ENCODE measurements at regions not wholly inside any gene's neighbourhood (a gene's known extent, or its start where the extent isn't known, plus 50 kb on each side); places are given as distances from the start of the nearest gene placed in this dataset.

DNA sequence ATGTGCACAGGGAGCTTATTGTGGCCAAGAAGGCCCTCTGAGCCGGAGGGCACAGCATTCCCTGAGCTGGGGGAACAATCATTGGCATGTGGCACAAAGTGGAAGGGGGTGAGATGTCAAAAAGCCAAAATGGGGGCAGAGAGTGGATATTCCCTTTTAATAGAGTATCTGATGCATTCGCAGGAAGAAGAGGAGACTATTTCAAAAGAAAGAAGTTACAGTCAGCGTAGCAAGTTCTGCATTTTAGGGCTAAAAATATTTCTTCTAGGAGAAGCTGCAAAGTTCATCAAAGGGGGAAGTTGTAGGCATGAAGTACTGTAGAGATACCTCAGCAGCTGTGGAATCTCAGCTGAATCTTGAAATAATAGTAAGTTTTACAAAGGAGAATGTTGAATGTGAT is 136.0 kb upstream of the WDR11 start:
- DNase-seq = no peak
- no peaks in the 10 kb centered on the region for H3K4me1 Mint-ChIP-seq (ENCODE audit: low read depth)
- no peaks in the 10 kb centered on the region; the same call in 1 of the 2 replicates for H3K27me3 Mint-ChIP-seq (ENCODE audit: insufficient read depth)
- no peaks in the 10 kb centered on the region for H3K36me3 Mint-ChIP-seq (ENCODE audit: low read depth)
- no peak overlapping the region for H3K4me3 Mint-ChIP-seq
- TF ChIP-seq CTCF (IDR thresholded peaks at IDR 0.05) = no peak
- no peaks in the 10 kb centered on the region for H3K9me3 Mint-ChIP-seq
- H3K27ac Mint-ChIP-seq = no peak overlapping the region

GRCh38 chr10:120719333-120719732 is 131.8 kb upstream of the WDR11 start:
- Mint-ChIP-seq H3K27me3 (ENCODE audit: insufficient read depth) (no peaks in the 10 kb centered on the region), H3K9me3 (no peaks in the 10 kb centered on the region), H3K4me3 (no peak overlapping the region), H3K4me1 (ENCODE audit: low read depth) (no peaks in the 10 kb centered on the region), H3K36me3 (ENCODE audit: low read depth) (no peaks in the 10 kb centered on the region), H3K27ac (no peak overlapping the region)
- DNase-seq = no peak
- TF ChIP-seq CTCF (IDR thresholded peaks at IDR 0.05) = no peak

GRCh38 chr10:120727001-120727400 is 124.2 kb upstream of the WDR11 start:
- Mint-ChIP-seq H3K27ac (no peak overlapping the region), H3K36me3 (ENCODE audit: low read depth) (no peaks in the 10 kb centered on the region), H3K9me3 (no peaks in the 10 kb centered on the region), H3K27me3 (ENCODE audit: insufficient read depth) (peaks cover 1% of the 10 kb centered on the region; the same call in 1 of the 2 replicates), H3K4me3 (no peak overlapping the region), H3K4me1 (ENCODE audit: low read depth) (peaks cover 5% of the 10 kb centered on the region)
- no peak for DNase-seq
- TF ChIP-seq CTCF (IDR thresholded peaks at IDR 0.05) = no peak

- no peak overlapping the region for H3K4me3 Mint-ChIP-seq
- no peak for DNase-seq
- H3K36me3 Mint-ChIP-seq (ENCODE audit: low read depth) = no peaks in the 10 kb centered on the region
- no peaks in the 10 kb centered on the region for H3K9me3 Mint-ChIP-seq
- H3K4me1 Mint-ChIP-seq (ENCODE audit: low read depth) = peaks cover 14% of the 10 kb centered on the region
- no peak for TF ChIP-seq CTCF (IDR thresholded peaks at IDR 0.05)
- peaks cover 1% of the 10 kb centered on the region; the same call in 1 of the 2 replicates for H3K27me3 Mint-ChIP-seq (ENCODE audit: insufficient read depth)
- no peak overlapping the region for H3K27ac Mint-ChIP-seq
Measured at GRCh38 chr10:120729547-120729946, 121.6 kb upstream of the WDR11 start.

DNA sequence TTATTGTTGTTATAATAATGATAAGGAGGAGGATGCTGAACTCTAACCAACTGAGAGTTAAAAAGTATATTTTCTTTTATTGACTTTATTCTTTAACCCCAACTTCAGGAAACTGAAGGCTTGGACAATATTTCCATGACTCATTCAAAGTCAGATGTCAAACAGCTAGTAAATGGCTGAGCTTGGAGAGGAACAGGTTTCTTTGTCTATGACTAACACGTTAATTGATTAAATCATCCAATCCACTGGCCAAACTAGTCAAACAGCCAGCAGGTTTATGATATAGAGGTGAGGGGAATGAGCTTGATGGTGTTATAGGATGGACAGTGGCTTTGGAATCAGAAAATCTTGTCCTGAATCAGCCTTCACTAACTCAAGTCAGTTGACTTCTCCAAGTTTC is 119.1 kb upstream of the WDR11 start:
- no peak overlapping the region for H3K27ac Mint-ChIP-seq
- H3K4me3 Mint-ChIP-seq = no peak overlapping the region
- TF ChIP-seq CTCF (IDR thresholded peaks at IDR 0.05) = no peak

More for the DNA sequence above, 119.1 kb upstream of the WDR11 start:
- Mint-ChIP-seq H3K9me3 (no peaks in the 10 kb centered on the region), H3K36me3 (ENCODE audit: low read depth) (no peaks in the 10 kb centered on the region), H3K27me3 (ENCODE audit: insufficient read depth) (peaks cover 3% of the 10 kb centered on the region), H3K4me1 (ENCODE audit: low read depth) (peaks cover 14% of the 10 kb centered on the region)
- DNase-seq = peak; percentile 7

All from HFFc6 (cell line).